ENCODE measurements at regions not wholly inside any gene's neighbourhood (a gene's known extent, or its start where the extent isn't known, plus 50 kb on each side); places are given as distances from the start of the nearest gene placed in this dataset.

DNA sequence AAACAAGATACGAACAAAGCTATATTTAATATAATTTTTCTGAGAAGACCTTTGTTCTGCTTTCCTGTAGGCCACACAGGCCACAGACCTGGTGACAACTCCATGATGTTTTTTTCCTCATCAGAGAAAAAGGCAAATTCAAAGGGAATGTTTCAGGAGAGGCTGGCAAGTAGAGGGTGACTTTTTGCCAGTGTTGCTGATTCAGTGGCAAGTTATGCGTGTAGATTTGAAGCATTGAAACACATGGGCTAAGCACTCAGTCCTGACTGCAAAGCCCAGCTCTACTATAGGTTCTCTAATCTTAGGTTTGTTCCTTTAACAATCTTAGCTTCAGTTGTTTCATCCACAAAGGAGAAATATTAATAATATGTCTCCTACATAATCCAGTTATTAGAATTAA lies 499.8 kb downstream of the SUCLG1 start:
- TF ChIP-seq, protein P1, sequence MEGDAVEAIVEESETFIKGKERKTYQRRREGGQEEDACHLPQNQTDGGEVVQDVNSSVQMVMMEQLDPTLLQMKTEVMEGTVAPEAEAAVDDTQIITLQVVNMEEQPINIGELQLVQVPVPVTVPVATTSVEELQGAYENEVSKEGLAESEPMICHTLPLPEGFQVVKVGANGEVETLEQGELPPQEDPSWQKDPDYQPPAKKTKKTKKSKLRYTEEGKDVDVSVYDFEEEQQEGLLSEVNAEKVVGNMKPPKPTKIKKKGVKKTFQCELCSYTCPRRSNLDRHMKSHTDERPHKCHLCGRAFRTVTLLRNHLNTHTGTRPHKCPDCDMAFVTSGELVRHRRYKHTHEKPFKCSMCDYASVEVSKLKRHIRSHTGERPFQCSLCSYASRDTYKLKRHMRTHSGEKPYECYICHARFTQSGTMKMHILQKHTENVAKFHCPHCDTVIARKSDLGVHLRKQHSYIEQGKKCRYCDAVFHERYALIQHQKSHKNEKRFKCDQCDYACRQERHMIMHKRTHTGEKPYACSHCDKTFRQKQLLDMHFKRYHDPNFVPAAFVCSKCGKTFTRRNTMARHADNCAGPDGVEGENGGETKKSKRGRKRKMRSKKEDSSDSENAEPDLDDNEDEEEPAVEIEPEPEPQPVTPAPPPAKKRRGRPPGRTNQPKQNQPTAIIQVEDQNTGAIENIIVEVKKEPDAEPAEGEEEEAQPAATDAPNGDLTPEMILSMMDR (IDR thresholded peaks at IDR 0.05; ENCODE audit: low read length), result no peak
- no peak for TF ChIP-seq EZH2 (optimal IDR thresholded peaks at IDR 0.05; ENCODE audit: low read depth, low read length)
